ENCODE measurements at regions not wholly inside any gene's neighbourhood (a gene's known extent, or its start where the extent isn't known, plus 50 kb on each side); places are given as distances from the start of the nearest gene placed in this dataset.

GRCh38 chr2:59256290-59256689 lies 1015.2 kb upstream of the FANCL start:
- TF ChIP-seq EZH2 (IDR thresholded peaks at IDR 0.05; ENCODE audit: insufficient read depth, poor library complexity, severe bottlenecking) (no peak), EZH2phosphoT487 (IDR thresholded peaks at IDR 0.05; ENCODE audit: insufficient read depth, low read depth) (no peak)

Measured in GM23248 (cell line).